ENCODE measurements at regions not wholly inside any gene's neighbourhood (a gene's known extent, or its start where the extent isn't known, plus 50 kb on each side); places are given as distances from the start of the nearest gene placed in this dataset.

DNA sequence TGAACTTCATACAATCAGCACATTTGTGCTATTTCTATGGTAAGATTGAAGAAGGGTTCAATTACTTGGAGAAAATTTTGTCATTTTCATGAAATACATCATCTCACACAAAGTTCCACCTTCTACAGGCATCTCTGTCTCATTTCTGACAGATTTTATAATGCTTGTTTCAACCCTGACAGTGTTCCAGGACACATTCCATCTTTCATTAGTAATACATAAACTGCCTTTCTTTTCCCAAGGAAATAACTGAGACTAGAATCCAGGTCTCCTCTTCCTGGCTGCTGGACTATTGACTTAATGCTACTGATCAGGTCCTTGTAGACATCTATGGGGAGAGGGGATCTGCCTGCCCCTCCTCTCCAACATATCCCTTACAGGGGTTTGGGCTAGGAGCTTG, 70.1 kb upstream of the PLPP4 start:
- no peak for DNase-seq

- no peak for DNase-seq
These were observed 69.7 kb upstream of the PLPP4 start for GRCh38 chr10:120387326-120387725.

- no peak for DNase-seq
These were observed 64.8 kb upstream of the PLPP4 start for GRCh38 chr10:120392245-120392644.

- no peak for DNase-seq
These were observed 64.4 kb upstream of the PLPP4 start for GRCh38 chr10:120392671-120393079.

DNA sequence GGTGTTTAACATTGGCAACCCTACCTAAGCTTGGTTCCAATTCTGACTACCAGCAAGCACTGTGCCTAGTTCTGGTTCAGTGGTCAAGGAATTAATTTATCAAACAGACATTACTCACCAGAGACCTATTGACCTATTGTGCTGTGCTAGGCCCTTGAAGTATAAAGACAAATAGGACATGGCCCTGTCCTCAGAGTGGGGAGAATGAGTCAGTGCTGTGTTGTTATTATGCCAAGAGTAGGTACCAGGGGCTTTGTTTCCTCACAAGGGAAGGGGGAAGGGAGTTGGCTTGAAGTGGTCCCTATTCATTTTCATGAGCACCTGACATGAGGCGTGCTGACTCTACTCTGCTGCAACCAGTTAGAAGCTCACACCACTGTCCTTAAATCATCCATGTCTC, 62.6 kb upstream of the PLPP4 start:
- no peak for DNase-seq

DNA sequence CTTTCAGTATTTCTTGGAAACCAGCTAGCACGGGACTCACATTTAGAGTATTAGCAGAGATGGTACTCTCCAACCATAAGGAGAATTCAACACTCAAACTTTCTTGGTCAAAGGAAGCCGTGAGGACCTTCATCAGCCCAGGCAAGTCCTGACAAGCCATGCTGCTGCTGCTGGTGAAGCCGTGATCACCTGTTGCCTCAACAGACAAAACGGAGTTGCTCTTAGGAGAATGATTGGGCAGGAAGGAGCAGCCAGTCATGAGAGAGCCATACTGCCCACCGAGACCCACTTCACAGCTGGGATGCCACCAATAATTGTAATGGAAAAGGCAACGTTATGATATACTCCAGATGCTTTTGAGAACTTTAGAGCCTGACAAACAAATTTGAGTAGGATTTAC, 60.8 kb upstream of the PLPP4 start:
- DNase-seq: no peak

DNA sequence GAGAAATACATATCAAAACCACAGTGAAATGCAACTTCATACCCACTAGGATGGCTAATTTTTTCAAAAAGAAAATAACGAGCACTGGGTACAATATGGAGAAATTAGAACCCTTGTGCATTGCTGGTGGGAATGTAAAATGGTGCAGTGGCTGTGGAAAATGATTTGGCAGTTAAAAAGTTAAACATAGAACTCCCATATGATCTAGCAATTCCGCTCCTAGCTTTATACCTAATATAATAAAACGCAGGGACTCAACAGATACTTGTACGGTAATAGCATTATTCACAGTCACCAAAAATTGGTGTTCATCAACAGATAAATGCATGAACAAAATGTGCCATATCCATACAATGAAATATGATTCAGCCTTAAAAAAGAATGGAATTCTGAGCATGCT, 58.8 kb upstream of the PLPP4 start:
- DNase-seq: no peak

DNA sequence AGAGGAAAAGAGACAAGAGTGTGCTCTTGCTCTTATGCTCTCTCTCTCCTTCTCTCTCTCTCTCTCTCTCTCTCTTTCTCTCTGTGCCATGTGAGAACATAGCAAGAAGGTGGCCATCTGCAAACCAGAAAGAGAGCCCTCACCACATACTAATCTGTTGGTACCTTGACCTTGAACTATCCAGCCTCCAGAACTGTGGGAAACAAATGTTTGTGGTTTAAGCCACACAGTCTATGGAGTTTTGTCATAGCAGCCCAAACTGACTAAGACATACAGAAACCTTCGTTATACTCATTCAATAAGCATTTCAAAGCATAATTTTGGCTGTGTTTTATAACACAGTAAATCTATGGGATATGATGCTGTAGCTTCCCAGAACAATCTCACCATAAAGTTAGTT, 56.4 kb upstream of the PLPP4 start:
- DNase-seq: no peak

- no peak for DNase-seq
These were observed 54.8 kb upstream of the PLPP4 start for GRCh38 chr10:120402147-120402766.

DNA sequence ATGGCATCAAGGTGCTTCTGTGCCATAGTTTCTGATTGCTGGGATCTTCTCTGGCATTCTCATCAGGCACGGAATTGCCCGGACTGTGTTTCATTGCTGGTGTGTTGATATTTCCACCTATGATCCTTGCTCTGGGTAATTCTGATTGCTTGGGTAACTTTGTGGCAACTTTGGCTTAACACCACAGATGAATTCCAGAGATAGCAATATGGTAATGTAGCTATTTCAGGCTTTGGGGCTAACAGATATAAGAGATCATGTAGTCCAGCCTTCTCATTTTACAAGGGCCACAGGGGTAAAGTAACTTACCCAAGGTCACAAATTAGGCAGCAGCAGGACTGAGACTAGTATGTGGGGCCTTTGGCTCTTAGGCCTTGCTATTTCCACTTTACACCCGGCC, 53.9 kb upstream of the PLPP4 start:
- no peak for DNase-seq

DNA sequence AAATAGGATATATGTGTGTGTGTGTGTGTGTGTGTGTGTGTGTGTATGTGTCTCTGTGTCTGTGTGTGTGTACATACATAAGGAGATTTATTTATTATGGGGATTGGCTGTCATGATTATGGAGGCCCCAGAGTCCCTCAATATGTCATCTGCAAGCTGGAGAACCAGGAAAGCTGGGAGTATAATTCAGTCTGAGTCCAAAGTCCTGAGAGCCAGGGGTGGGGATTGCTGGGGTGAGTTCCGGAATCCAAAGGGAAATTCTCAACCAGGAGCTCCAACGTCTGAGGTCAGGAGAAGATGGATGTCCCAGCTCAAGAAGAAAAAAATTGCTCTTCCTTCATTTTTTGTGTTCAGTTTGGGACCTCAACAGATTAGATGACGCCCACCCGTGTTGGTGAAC, 50.7 kb upstream of the PLPP4 start:
- no peak for DNase-seq
